ENCODE measurements at regions not wholly inside any gene's neighbourhood (a gene's known extent, or its start where the extent isn't known, plus 50 kb on each side); places are given as distances from the start of the nearest gene placed in this dataset.

GRCh38 chr18:57087644-57088376 is 59.1 kb upstream of the BOD1L2 start:
- Histone ChIP-seq H3K36me3 (ENCODE audit: control insufficient read depth in 2 of 2, insufficient read depth in 1 of 2, low read length in 2 of 2) (no peaks in the 10 kb centered on the region), H3K9me3 (ENCODE audit: control insufficient read depth, insufficient read depth, low read depth, low read length) (no peaks in the 10 kb centered on the region), H3K27ac (ENCODE audit: extremely low read depth, low read depth, low read length) (no peak overlapping the region), H3K4me3 (ENCODE audit: low read depth, low read length) (no peak overlapping the region), H3K4me1 (ENCODE audit: control insufficient read depth, insufficient read depth, low read length) (no peaks in the 10 kb centered on the region)
- ChIA-PET CTCF (no interaction called here), POLR2A (interaction anchor here (1.0 kb wide), 1 partner anchor 347 kb away, joined by 4 read pairs; the partner anchor contains the start of gene ONECUT2)
- no peak for TF ChIP-seq ZNF561 (tag by site-specific recombination; IDR thresholded peaks at IDR 0.05; ENCODE audit: borderline replicate concordance)
- TF ChIP-seq KLF1 (tag by site-specific recombination; IDR thresholded peaks at IDR 0.05), result peak; percentile 61

GRCh38 chr18:57088883-57089282 is 58.0 kb upstream of the BOD1L2 start:
- Histone ChIP-seq H3K27ac (ENCODE audit: extremely low read depth, low read depth, low read length) (no peak overlapping the region), H3K4me3 (ENCODE audit: low read depth, low read length) (no peak overlapping the region), H3K9me3 (ENCODE audit: control insufficient read depth, insufficient read depth, low read depth, low read length) (no peaks in the 10 kb centered on the region), H3K36me3 (ENCODE audit: control insufficient read depth in 2 of 2, insufficient read depth in 1 of 2, low read length in 2 of 2) (no peaks in the 10 kb centered on the region), H3K4me1 (ENCODE audit: control insufficient read depth, insufficient read depth, low read length) (no peaks in the 10 kb centered on the region)
- ChIA-PET CTCF (no interaction called here), POLR2A (no interaction called here)
- TF ChIP-seq ZNF561 (tag by site-specific recombination; IDR thresholded peaks at IDR 0.05; ENCODE audit: borderline replicate concordance) (no peak), SCRT2 (tag by site-specific recombination; IDR thresholded peaks at IDR 0.05) (no peak), KLF17 (tag by site-specific recombination; IDR thresholded peaks at IDR 0.05) (no peak), BCL11A (tag by site-specific recombination; IDR thresholded peaks at IDR 0.05; ENCODE audit: low read depth) (no peak), ZSCAN23 (tag by site-specific recombination; IDR thresholded peaks at IDR 0.05) (no peak), ZNF18 (tag by site-specific recombination; IDR thresholded peaks at IDR 0.05) (no peak), ZNF114 (tag by site-specific recombination; IDR thresholded peaks at IDR 0.05) (no peak), ZNF654 (tag by site-specific recombination; IDR thresholded peaks at IDR 0.05; ENCODE audit: low read depth) (no peak), ZNF473 (tag by site-specific recombination; IDR thresholded peaks at IDR 0.05) (no peak), CTCF (tag by site-specific recombination; IDR thresholded peaks at IDR 0.05) (no peak), ZNF112 (tag by site-specific recombination; IDR thresholded peaks at IDR 0.05) (no peak), ZNF768 (tag by site-specific recombination; IDR thresholded peaks at IDR 0.05) (no peak), ATF2 (tag by site-specific recombination; IDR thresholded peaks at IDR 0.05; ENCODE audit: low read depth) (no peak), ZNF174 (tag by site-specific recombination; IDR thresholded peaks at IDR 0.05) (no peak), ZBTB7A (tag by site-specific recombination; IDR thresholded peaks at IDR 0.05; ENCODE audit: low read depth) (no peak), SP3 (tag by site-specific recombination; IDR thresholded peaks at IDR 0.05) (no peak), ZNF341 (tag by site-specific recombination; IDR thresholded peaks at IDR 0.05; ENCODE audit: low read depth) (no peak), ZNF707 (tag by site-specific recombination; IDR thresholded peaks at IDR 0.05) (no peak), SP7 (tag by site-specific recombination; IDR thresholded peaks at IDR 0.05) (no peak)
